SU-DHL-6 (cell line): ENCODE measurements at regions not wholly inside any gene's neighbourhood (a gene's known extent, or its start where the extent isn't known, plus 50 kb on each side); places are given as distances from the start of the nearest gene placed in this dataset.

Source experiments
- H2AFZ ChIP-seq: fragments of 200-600 bp; sonication (generic); 2 replicates; pipeline ENCODE4 v1.6.1; 2014; ENCODE audit warnings: low read depth, mild to moderate bottlenecking, moderate library complexity, mixed read lengths, antibody characterized with exemption, low read length; ENCODE audit not compliant: severe bottlenecking
- H3F3A ChIP-seq: fragments of 200-600 bp; shearing (Covaris generic); 2 replicates; pipeline ENCODE4 v1.6.0; 2016; ENCODE audit warnings: antibody characterized with exemption, mild to moderate bottlenecking; ENCODE audit not compliant: insufficient read depth
- H3K27ac ChIP-seq: fragments of 200-600 bp; sonication (generic); 2 replicates; pipeline ENCODE4 v1.5.1; 2016; ENCODE audit warnings: low read depth, mild to moderate bottlenecking, low read length, moderate library complexity, mixed read lengths
- H3K27me3 ChIP-seq: fragments of 200-600 bp; sonication (generic), shearing (Covaris generic); 2 replicates; pipeline ENCODE4 v1.6.0; 2014; ENCODE audit warnings: mild to moderate bottlenecking, low read length
- H3K36me3 ChIP-seq: fragments of 200-600 bp; sonication (generic); 2 replicates; pipeline ENCODE4 v1.6.1; 2014; ENCODE audit warnings: mild to moderate bottlenecking, low read length, mixed read lengths
- H3K4me2 ChIP-seq: fragments of 300-600, 200-600 bp; shearing (Covaris generic), sonication (generic); 2 replicates; pipeline ENCODE4 v1.6.0; 2014; ENCODE audit warnings: low read length, low read depth, mild to moderate bottlenecking; ENCODE audit not compliant: poor library complexity, severe bottlenecking
- H3K4me3 ChIP-seq: fragments of 200-600 bp; sonication (generic); 2 replicates; pipeline ENCODE4 v1.5.1; 2014; ENCODE audit warnings: antibody characterized with exemption, low read length, mild to moderate bottlenecking, mixed read lengths; ENCODE audit not compliant: insufficient read depth, poor library complexity, severe bottlenecking
- H3K79me2 ChIP-seq: fragments of 200-600 bp; sonication (generic); 2 replicates; pipeline ENCODE4 v1.6.1; 2014; ENCODE audit warnings: mild to moderate bottlenecking, low read length, moderate library complexity; ENCODE audit not compliant: insufficient read depth
- H3K9ac ChIP-seq: fragments of 200-600 bp; sonication (generic); 2 replicates; pipeline ENCODE4 v1.7.0; 2014; ENCODE audit warnings: mild to moderate bottlenecking, low read length
- H3K9me2 ChIP-seq: fragments of 200-600 bp; sonication (generic); replicated peaks from 2 replicates; pipeline ENCODE4 v1.6.1; 2014; ENCODE audit warnings: low read length; ENCODE audit not compliant: insufficient read depth
- H3K9me3 ChIP-seq: fragments of 200-600 bp; sonication (generic); 2 replicates; pipeline ENCODE4 v1.6.1; 2014; ENCODE audit warnings: low read length, mixed read lengths; ENCODE audit not compliant: insufficient read depth
- H4K20me1 ChIP-seq: fragments of 200-600 bp; sonication (generic); 2 replicates; pipeline ENCODE4 v1.6.1; 2014; ENCODE audit warnings: low read depth, mild to moderate bottlenecking, antibody characterized with exemption, low read length, moderate library complexity, mixed read lengths
- EZH2phosphoT487 ChIP-seq: fragments of 200-600 bp; sonication (generic), shearing (Covaris generic); conservative IDR thresholded peaks from 2 replicates; pipeline ENCODE4 v1.6.1; 2018; ENCODE audit warnings: mild to moderate bottlenecking, antibody characterized with exemption, low read length, moderate library complexity, mixed read lengths
- TF ChIP-seq, protein P1 (sequence below): fragments of 200-600 bp; sonication (generic); IDR thresholded peaks from one replicate; pipeline ENCODE4 v1.5.1; 2017; ENCODE audit warnings: antibody characterized with exemption, mild to moderate bottlenecking, low read length, moderate library complexity; ENCODE audit not compliant: insufficient read depth, poor library complexity, severe bottlenecking

DNA sequence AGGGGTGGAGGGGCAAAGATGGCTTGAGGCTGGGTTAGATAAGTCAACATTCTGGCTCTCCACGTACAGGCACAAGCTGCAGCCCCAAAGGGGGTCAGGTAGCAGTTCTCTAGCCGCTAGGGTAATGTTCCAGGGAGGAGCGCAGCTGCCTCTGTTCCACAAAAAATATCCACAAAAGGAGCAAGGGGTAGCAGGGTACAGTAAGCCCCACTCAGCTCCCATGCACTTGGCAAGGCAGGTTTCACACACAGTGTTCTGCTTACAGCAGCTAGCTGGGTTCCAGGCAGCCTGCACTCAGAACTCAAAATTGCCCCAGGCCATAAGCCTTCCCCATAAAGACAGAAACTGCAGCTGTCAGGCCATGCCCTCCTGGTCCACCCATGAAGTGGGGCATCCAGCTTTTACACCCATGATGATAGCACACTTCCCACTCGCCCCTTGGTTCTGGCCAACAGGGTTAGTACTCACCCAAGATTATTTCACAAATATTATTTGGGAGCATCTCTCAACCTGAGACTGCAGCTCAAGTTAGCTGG, 130.0 kb downstream of the CYSLTR2 start:
- no peaks in the 10 kb centered on the region for H3K79me2 ChIP-seq
- no peaks in the 10 kb centered on the region for H3F3A ChIP-seq
- no peak overlapping the region for H3K4me2 ChIP-seq
- no peaks in the 10 kb centered on the region for H3K9me2 ChIP-seq
- TF ChIP-seq, protein P1, sequence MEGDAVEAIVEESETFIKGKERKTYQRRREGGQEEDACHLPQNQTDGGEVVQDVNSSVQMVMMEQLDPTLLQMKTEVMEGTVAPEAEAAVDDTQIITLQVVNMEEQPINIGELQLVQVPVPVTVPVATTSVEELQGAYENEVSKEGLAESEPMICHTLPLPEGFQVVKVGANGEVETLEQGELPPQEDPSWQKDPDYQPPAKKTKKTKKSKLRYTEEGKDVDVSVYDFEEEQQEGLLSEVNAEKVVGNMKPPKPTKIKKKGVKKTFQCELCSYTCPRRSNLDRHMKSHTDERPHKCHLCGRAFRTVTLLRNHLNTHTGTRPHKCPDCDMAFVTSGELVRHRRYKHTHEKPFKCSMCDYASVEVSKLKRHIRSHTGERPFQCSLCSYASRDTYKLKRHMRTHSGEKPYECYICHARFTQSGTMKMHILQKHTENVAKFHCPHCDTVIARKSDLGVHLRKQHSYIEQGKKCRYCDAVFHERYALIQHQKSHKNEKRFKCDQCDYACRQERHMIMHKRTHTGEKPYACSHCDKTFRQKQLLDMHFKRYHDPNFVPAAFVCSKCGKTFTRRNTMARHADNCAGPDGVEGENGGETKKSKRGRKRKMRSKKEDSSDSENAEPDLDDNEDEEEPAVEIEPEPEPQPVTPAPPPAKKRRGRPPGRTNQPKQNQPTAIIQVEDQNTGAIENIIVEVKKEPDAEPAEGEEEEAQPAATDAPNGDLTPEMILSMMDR, result no peak
- TF ChIP-seq EZH2phosphoT487, result no peak
- H3K9ac ChIP-seq, result no peak overlapping the region
- H3K27ac ChIP-seq, result no peak overlapping the region
- H3K36me3 ChIP-seq, result no peaks in the 10 kb centered on the region
- H2AFZ ChIP-seq, result no peak overlapping the region
- no peak overlapping the region for H3K4me3 ChIP-seq
- no peaks in the 10 kb centered on the region for H4K20me1 ChIP-seq
- H3K27me3 ChIP-seq, result no peaks in the 10 kb centered on the region
- H3K9me3 ChIP-seq, result peaks cover 4% of the 10 kb centered on the region; the same call in 1 of the 2 replicates

DNA sequence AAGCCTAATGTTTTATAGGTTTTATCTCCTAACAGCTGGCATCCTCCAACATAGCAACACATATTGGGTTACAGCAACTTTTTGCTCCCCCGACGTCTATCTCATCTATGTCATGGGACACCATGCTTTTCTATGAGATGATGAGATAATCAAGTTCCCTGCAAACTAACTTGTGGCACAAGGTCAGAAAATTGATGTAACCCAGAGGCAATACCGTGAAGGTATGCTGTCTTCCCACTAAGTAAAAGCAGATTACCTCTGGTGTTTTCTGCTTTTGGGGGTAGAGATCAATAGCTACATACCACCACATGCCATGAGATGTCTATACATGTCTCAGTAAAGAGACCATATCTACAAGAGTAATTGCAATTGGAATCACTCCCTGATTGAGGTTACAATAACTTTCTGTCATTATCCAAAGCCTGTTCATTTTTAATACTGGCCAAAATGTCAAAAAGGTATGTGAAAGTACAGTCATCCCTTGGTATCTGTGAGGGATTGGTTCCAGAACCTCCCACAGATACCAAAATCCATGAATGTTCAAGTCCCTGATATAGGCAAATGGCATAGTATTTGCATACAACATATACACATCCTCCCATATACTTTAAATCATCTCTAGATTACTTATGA, 131.3 kb downstream of the CYSLTR2 start:
- Histone ChIP-seq H3K27ac (no peak overlapping the region), H3K79me2 (no peaks in the 10 kb centered on the region), H3K27me3 (no peaks in the 10 kb centered on the region), H3K9me3 (peaks cover 4% of the 10 kb centered on the region; the same call in 1 of the 2 replicates), H3K9ac (no peak overlapping the region), H3F3A (no peaks in the 10 kb centered on the region), H3K9me2 (no peaks in the 10 kb centered on the region), H4K20me1 (no peaks in the 10 kb centered on the region), H3K4me2 (no peak overlapping the region), H3K4me3 (no peak overlapping the region), H3K36me3 (no peaks in the 10 kb centered on the region), H2AFZ (no peak overlapping the region)
- TF ChIP-seq, protein P1, result no peak
- no peak for TF ChIP-seq EZH2phosphoT487

DNA sequence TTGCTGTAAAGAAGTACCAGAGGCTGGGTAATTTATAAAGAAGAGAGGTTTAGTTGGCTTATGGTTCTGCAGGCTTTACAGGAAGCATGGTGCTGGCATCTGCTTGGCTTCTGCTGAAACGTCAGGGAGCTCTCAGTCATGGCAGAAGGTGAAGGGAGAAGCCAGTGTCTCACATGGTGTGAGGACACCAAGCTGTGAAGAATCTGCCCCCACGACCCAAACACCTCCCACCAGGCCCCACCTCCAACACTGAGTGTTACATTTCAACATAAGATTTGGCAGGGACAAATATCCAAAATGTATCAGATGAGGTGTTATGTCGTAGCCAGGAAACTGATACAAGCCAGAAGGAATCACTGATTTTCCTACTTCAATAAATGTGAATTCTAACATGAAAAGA, 136.5 kb downstream of the CYSLTR2 start:
- Histone ChIP-seq H3F3A (no peaks in the 10 kb centered on the region), H3K36me3 (no peaks in the 10 kb centered on the region), H3K9me2 (no peaks in the 10 kb centered on the region), H3K27ac (no peak overlapping the region), H2AFZ (no peak overlapping the region), H3K4me2 (no peak overlapping the region), H3K9ac (no peak overlapping the region), H3K4me3 (no peak overlapping the region), H4K20me1 (no peaks in the 10 kb centered on the region), H3K27me3 (no peaks in the 10 kb centered on the region), H3K79me2 (no peaks in the 10 kb centered on the region), H3K9me3 (no peaks in the 10 kb centered on the region)
- TF ChIP-seq, protein P1, result no peak
- no peak for TF ChIP-seq EZH2phosphoT487
